RWPE1 (cell line): ENCODE measurements at regions not wholly inside any gene's neighbourhood (a gene's known extent, or its start where the extent isn't known, plus 50 kb on each side); places are given as distances from the start of the nearest gene placed in this dataset.

ENCODE experiments used
- CTCF ChIA-PET: fragments of 350-600 bp; sonication (Branson Sonifier 250); formaldehyde crosslinking; extraction: SDS; loops from one replicate; lab custom pipeline; 2021; lab: Yijun Ruan, JAX
- POLR2A ChIA-PET: fragments of 400-600 bp; formaldehyde crosslinking; extraction: SDS; loops from one replicate; lab custom pipeline; 2020; ENCODE audit warnings: antibody characterized with exemption; ENCODE audit not compliant: low non-redundant PET; lab: Yijun Ruan, JAX
- DNase-seq: peaks from one replicate; pipeline ENCODE4 v3.0.0; 2012; ENCODE audit warnings: low spot score
- H3K27ac ChIP-seq: fragments of 450-650 bp; 2 replicates; pipeline ENCODE4 v1.5.1; 2017
- CTCF ChIP-seq: fragments of 450-650 bp; conservative IDR thresholded peaks from 2 replicates; pipeline ENCODE4 v1.5.1; 2017; ENCODE audit warnings: low read depth, mild to moderate bottlenecking

- no peak for TF ChIP-seq CTCF
- H3K27ac ChIP-seq: no peak overlapping the region; the same call in 1 of the 2 replicates
- ChIA-PET POLR2A (no interaction called here), CTCF (no interaction called here)
- DNase-seq: no peak
Measured at GRCh38 chr15:58235961-58236360, 97.8 kb downstream of the AQP9 start.

GRCh38 chr15:58240191-58240932 is 102.2 kb downstream of the AQP9 start:
- POLR2A ChIA-PET: no interaction called here
- DNase-seq: no peak
- no peak overlapping the region for H3K27ac ChIP-seq
- CTCF ChIA-PET: no interaction called here
- no peak for TF ChIP-seq CTCF

DNA sequence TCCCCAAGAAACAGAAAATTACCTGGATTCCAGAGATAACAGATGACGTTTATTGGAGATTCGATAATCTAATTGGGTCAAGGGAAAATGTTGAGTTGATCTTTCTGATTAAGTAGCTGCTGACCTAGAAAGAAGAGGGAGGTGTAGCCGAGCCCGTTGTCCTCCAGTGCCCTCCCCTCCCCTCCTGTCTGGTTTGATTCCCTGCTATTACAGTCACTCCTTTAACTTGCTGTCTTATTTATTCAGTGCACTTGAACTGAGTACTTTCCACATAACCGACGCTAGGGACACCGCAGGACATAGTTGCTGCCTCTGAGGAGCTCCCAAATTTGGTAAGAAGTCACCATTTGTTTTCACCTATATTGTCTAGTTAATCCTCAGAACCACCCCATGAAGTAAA is 103.7 kb downstream of the AQP9 start:
- H3K27ac ChIP-seq: no peak overlapping the region
- no peak for DNase-seq
- no peak for TF ChIP-seq CTCF
- ChIA-PET POLR2A (no interaction called here), CTCF (no interaction called here)

DNA sequence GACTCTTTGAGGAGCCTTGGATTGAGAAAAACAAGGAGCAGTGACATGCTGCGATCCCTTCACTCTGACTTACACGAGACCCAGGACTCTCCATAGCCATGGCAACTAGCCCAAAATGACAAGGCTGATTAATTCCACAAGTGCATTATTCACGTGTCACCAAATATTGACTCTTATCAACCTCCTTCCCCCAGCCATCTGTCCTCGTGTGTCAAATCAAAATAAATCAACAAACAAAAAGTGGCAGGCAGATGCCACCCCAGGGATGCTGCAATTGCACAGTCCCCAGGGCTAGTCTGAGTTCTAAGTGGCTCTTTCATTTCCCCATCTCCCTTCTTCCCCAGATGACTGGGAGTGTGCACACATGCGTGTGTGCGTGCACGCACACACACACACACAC is 104.9 kb downstream of the AQP9 start:
- ChIA-PET POLR2A (no interaction called here), CTCF (interaction anchor here (0.5 kb wide), 1 partner anchor 976 kb away, joined by 3 read pairs; no protein-coding TSS in a partner anchor)
- no peak for DNase-seq
- TF ChIP-seq CTCF: no peak
- no peak overlapping the region for H3K27ac ChIP-seq

DNA sequence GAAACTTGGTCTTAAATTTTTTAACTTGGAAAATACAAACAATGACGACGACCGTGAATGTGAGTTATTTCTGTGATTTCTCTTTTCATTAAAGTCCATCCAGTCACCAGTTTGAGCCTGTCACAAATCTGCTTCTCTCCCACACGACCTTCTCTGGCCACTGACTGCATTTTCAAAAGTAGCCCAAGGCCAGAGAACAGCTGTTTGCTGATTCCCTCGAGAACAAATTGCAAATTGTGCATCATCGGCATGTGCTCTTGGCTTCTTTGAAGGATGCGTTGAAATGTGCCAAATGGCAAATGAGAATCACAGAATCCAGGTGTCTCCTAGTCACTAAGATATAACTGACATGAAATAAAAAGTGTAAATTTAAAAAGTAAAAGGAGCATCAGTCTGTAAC is 106.4 kb downstream of the AQP9 start:
- H3K27ac ChIP-seq: no peak overlapping the region
- TF ChIP-seq CTCF: no peak
- CTCF ChIA-PET: no interaction called here
- POLR2A ChIA-PET: no interaction called here
- DNase-seq: no peak

DNA sequence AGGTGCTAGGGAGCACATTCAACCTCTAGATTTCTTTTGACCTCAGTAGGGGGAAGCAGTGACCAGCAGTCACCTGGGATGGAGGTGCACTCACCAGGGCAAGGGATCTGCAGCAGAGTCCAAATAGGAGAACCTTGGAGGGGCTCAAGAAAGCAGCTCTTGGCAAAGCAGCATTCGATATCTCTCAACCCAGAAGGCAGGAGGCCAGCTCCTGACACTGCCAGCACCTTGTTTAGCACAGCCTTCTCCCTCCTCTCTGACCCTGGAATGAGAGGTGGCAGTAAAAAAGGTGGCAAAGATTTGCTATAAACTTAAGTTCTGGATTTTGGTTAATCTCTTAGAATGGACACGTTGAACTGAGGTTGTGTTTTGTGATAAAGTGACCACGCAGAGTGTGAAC is 107.9 kb downstream of the AQP9 start:
- CTCF ChIA-PET: interaction anchor here (0.6 kb wide), 1 partner anchor 144 kb away, joined by 3 read pairs; no protein-coding TSS in a partner anchor
- POLR2A ChIA-PET: no interaction called here
- TF ChIP-seq CTCF: no peak
- no peak for DNase-seq
- H3K27ac ChIP-seq: no peak overlapping the region
